ENCODE measurements at regions not wholly inside any gene's neighbourhood (a gene's known extent, or its start where the extent isn't known, plus 50 kb on each side); places are given as distances from the start of the nearest gene placed in this dataset.

DNA sequence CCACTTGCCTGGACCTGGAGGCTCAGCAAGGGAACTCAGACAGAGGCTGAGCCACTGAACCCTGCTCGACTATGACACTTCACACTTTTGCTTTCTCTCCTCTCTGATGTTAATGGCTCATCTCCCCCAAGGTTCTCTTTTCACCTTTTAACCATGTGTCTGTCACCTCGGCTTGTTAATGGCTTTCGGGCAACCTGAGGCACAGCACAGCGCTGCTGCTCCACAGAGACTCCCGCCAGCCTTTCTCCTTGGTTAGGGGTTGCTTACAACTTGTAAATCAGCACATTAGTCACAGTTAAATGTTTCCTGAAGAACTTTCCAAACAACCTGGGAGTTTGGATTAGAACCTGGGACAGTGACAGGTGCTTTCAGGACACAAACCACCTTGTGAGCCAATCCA is 136.2 kb upstream of the TBX20 start:
- H3K9me3 Mint-ChIP-seq: no peaks in the 10 kb centered on the region
- H3K9me3 ChIP-seq: no peaks in the 10 kb centered on the region
- no peaks in the 10 kb centered on the region for H3K4me1 ChIP-seq (ENCODE audit: control insufficient read depth in 1 of 2, extremely low read depth in 1 of 2, insufficient read depth in 2 of 2, low read length in 2 of 2)
- H3K27ac Mint-ChIP-seq: no peak overlapping the region
- ChIA-PET CTCF (no interaction called here), POLR2A (interaction anchor here in 1 of 2 donors (0.6 kb wide), 1 partner anchor 49 kb away, joined by 3 read pairs; no protein-coding TSS in a partner anchor)
- DNase-seq (no peak), ATAC-seq (replicated peaks in 1 of 4) (no peak)
- no peak overlapping the region for H3K4me3 ChIP-seq (ENCODE audit: control insufficient read depth in 1 of 2, extremely low read depth in 1 of 2, low read length in 1 of 2)
- no peaks in the 10 kb centered on the region for H3K4me1 Mint-ChIP-seq
- peaks cover 0 to 14% of the 10 kb centered on the region in 2 experiments for H3K27me3 ChIP-seq (replicated peaks in 1 of 2; ENCODE audit: control insufficient read depth in 2 of 2, extremely low read depth in 1 of 2, insufficient read depth in 2 of 2, low read length in 1 of 2)
- no peak overlapping the region for H3K4me3 Mint-ChIP-seq
- WGBS (ENCODE audit: insufficient coverage): 29% methylated on average over 1 of the region's 5 CpGs
- H3K27me3 Mint-ChIP-seq: peaks cover 4 to 19% of the 10 kb centered on the region in 2 donors
- no peaks in the 10 kb centered on the region for H3K36me3 ChIP-seq (ENCODE audit: control insufficient read depth in 2 of 2, extremely low read depth in 1 of 2, insufficient read depth in 1 of 2, low read length in 1 of 2)
- no peak overlapping the region for H3K27ac ChIP-seq (ENCODE audit: low read length)
- H3K36me3 Mint-ChIP-seq: no peaks in the 10 kb centered on the region

DNA sequence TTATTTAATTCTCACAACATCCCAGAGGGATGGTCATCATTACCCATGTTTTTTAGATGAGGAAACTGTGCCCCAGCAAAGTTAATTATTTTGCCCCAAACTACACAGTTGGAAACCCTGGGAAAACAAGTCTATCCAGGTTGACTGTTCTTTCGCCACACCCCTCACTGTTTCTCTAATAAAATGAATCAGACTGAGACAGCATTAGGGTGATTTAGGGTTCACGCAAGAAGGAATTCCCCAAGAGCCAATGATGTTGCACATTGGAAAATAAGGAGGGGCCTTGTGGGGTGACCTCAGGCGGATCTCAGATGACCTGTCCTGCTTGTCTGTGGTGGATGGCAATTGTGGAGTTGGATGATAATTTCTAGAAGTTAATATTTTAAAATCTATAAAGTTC is 135.7 kb upstream of the TBX20 start:
- H3K4me1 ChIP-seq (ENCODE audit: control insufficient read depth in 1 of 2, extremely low read depth in 1 of 2, insufficient read depth in 2 of 2, low read length in 2 of 2): no peaks in the 10 kb centered on the region
- Mint-ChIP-seq H3K9me3 (no peaks in the 10 kb centered on the region), H3K27ac (no peak overlapping the region), H3K27me3 (peaks cover 4 to 17% of the 10 kb centered on the region in 2 donors), H3K36me3 (no peaks in the 10 kb centered on the region), H3K4me1 (no peaks in the 10 kb centered on the region), H3K4me3 (no peak overlapping the region)
- ChIA-PET POLR2A (no interaction called here), CTCF (no interaction called here)
- no peaks in the 10 kb centered on the region for H3K36me3 ChIP-seq (ENCODE audit: control insufficient read depth in 2 of 2, extremely low read depth in 1 of 2, insufficient read depth in 1 of 2, low read length in 1 of 2)
- peaks cover 0 to 14% of the 10 kb centered on the region in 2 experiments for H3K27me3 ChIP-seq (replicated peaks in 1 of 2; ENCODE audit: control insufficient read depth in 2 of 2, extremely low read depth in 1 of 2, insufficient read depth in 2 of 2, low read length in 1 of 2)
- no peak overlapping the region for H3K27ac ChIP-seq (ENCODE audit: low read length)
- WGBS (ENCODE audit: insufficient coverage): no CpG with 5 or more reads among the region's 3 CpGs
- no peaks in the 10 kb centered on the region for H3K9me3 ChIP-seq
- DNase-seq: no peak
- ATAC-seq (replicated peaks in 1 of 4): no peak
- H3K4me3 ChIP-seq (ENCODE audit: control insufficient read depth in 1 of 2, extremely low read depth in 1 of 2, low read length in 1 of 2): no peak overlapping the region

DNA sequence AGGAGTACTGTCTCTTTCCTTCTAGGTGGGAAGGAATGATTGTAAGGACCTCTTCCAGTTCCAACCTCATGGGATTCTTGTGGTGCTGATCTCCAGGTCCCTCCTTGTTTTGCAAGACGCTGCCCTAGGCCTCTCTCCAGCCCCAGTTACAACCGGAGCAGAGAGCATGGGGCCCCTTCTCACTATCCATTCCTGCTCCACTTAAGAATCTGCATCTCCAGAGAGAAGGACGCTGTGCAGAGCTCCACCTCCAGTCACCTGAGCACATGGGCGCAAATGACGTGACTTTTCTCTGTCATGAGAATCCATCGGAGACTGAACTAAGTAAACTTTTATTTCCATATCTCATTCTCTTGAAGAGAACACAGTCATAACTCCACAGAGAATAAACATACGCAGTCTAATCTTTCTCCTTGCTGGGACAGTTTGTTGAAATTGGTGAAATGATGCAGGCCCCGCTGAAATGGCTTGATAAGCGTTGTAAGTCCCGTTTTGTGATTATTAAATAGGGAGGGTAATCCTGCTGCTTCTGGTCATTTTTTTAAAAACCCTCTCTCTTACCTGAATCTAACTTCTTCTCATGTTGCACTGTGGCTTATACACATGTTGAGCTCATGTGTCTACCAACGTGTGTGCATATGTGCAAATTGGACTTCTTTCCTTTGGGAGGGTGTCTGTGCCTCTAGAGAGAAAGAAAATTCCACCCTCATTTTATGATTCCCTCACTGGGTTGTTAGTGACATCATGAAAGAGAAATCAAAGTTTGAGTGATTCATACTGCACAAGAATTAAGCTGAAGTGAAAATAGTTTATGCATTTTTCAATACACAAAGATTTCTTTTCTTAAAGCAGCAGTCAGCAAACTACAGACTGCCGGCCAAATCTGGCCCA is 133.2 kb upstream of the TBX20 start:
- 93% methylated on average over 3 of the region's 12 CpGs for WGBS (ENCODE audit: insufficient coverage)

DNA sequence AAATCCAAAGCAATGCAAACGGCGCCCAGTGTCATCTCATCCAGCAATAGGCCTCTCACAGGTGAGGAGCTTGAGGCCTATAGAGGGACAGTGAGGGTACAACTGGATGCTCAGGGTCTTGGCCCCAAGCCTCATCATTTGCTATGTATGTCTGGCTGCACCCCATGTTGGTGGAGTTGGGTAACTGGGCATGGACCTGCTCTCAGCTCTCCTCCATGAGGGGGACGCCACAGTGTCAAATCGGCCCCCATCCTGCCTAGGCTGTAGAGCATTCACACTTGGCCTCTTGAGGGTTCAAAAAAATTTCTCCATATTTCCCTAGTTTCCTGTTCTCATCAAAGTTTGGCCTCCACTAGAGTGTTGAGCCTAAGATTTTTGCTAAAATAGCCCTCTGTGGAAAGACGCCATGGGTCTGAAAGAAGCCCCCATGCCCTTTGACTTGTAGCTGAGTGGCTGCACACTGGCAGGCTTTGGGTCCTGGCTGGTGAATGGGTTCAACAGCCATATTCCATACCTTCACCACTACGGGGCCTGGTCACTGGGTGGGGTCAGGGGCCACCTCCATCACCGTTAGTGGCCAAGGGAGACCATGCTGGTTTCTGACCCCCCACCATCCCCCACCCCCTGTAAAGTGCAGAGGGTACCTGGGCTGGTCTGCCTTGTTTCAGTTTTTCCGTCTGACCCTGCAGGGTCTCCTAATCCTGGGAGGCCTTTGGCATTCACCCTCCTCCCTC is 132.3 kb upstream of the TBX20 start:
- 89% methylated on average over 6 of the region's 8 CpGs for WGBS (ENCODE audit: insufficient coverage)
- CTCF ChIA-PET: no interaction called here
- no peak overlapping the region for H3K4me3 Mint-ChIP-seq

More for the DNA sequence above, 133.2 kb upstream of the TBX20 start:
- Mint-ChIP-seq H3K27ac (no peak overlapping the region), H3K4me3 (no peak overlapping the region), H3K27me3 (peaks cover 4 to 23% of the 10 kb centered on the region in 2 donors), H3K4me1 (no peaks in the 10 kb centered on the region), H3K9me3 (no peaks in the 10 kb centered on the region), H3K36me3 (no peaks in the 10 kb centered on the region)
- Histone ChIP-seq H3K4me3 (ENCODE audit: control insufficient read depth in 1 of 2, extremely low read depth in 1 of 2, low read length in 1 of 2) (no peak overlapping the region), H3K27ac (ENCODE audit: low read length) (no peak overlapping the region), H3K9me3 (no peaks in the 10 kb centered on the region), H3K27me3 (replicated peaks in 1 of 2; ENCODE audit: control insufficient read depth in 2 of 2, extremely low read depth in 1 of 2, insufficient read depth in 2 of 2, low read length in 1 of 2) (peaks cover 0 to 14% of the 10 kb centered on the region in 2 experiments), H3K4me1 (ENCODE audit: control insufficient read depth in 1 of 2, extremely low read depth in 1 of 2, insufficient read depth in 2 of 2, low read length in 2 of 2) (no peaks in the 10 kb centered on the region), H3K36me3 (ENCODE audit: control insufficient read depth in 2 of 2, extremely low read depth in 1 of 2, insufficient read depth in 1 of 2, low read length in 1 of 2) (no peaks in the 10 kb centered on the region)
- ChIA-PET POLR2A (no interaction called here), CTCF (no interaction called here)
- no peak for ATAC-seq (replicated peaks in 1 of 4)
- DNase-seq: no peak

GRCh38 chr7:35384761-35385700 is 131.1 kb upstream of the TBX20 start:
- no peaks in the 10 kb centered on the region for H3K9me3 Mint-ChIP-seq
- H3K27me3 ChIP-seq (replicated peaks in 1 of 2; ENCODE audit: control insufficient read depth in 2 of 2, extremely low read depth in 1 of 2, insufficient read depth in 2 of 2, low read length in 1 of 2): peaks cover 0 to 10% of the 10 kb centered on the region in 2 experiments
- H3K36me3 ChIP-seq (ENCODE audit: control insufficient read depth in 2 of 2, extremely low read depth in 1 of 2, insufficient read depth in 1 of 2, low read length in 1 of 2): no peaks in the 10 kb centered on the region
- no peaks in the 10 kb centered on the region for H3K4me1 ChIP-seq (ENCODE audit: control insufficient read depth in 1 of 2, extremely low read depth in 1 of 2, insufficient read depth in 2 of 2, low read length in 2 of 2)
- ChIA-PET POLR2A (no interaction called here), CTCF (interaction anchor here in 1 of 2 donors (0.7 kb wide), 1 partner anchor 749 kb away, joined by 4 read pairs; no protein-coding TSS in a partner anchor)
- no peaks in the 10 kb centered on the region for H3K4me1 Mint-ChIP-seq
- ATAC-seq (replicated peaks in 1 of 4) (no peak), DNase-seq (no peak)
- peaks cover 0 to 19% of the 10 kb centered on the region in 2 donors for H3K27me3 Mint-ChIP-seq
- H3K27ac Mint-ChIP-seq: no peak overlapping the region
- H3K4me3 ChIP-seq (ENCODE audit: control insufficient read depth in 1 of 2, extremely low read depth in 1 of 2, low read length in 1 of 2): no peak overlapping the region
- WGBS (ENCODE audit: insufficient coverage): 72% methylated on average over 6 of the region's 10 CpGs
- no peaks in the 10 kb centered on the region for H3K36me3 Mint-ChIP-seq
- H3K4me3 Mint-ChIP-seq: no peak overlapping the region
- H3K9me3 ChIP-seq: no peaks in the 10 kb centered on the region
- H3K27ac ChIP-seq (ENCODE audit: low read length): no peak overlapping the region

More for the DNA sequence above, 132.3 kb upstream of the TBX20 start:
- no peaks in the 10 kb centered on the region for H3K9me3 Mint-ChIP-seq
- H3K4me1 Mint-ChIP-seq: no peaks in the 10 kb centered on the region
- H3K9me3 ChIP-seq: no peaks in the 10 kb centered on the region
- H3K4me3 ChIP-seq (ENCODE audit: control insufficient read depth in 1 of 2, extremely low read depth in 1 of 2, low read length in 1 of 2): no peak overlapping the region
- POLR2A ChIA-PET: no interaction called here
- DNase-seq (no peak), ATAC-seq (replicated peaks in 1 of 4) (no peak)
- H3K27ac ChIP-seq (ENCODE audit: low read length): no peak overlapping the region
- H3K36me3 Mint-ChIP-seq: no peaks in the 10 kb centered on the region
- peaks cover 4 to 23% of the 10 kb centered on the region in 2 donors for H3K27me3 Mint-ChIP-seq
- peaks cover 0 to 14% of the 10 kb centered on the region in 2 experiments for H3K27me3 ChIP-seq (replicated peaks in 1 of 2; ENCODE audit: control insufficient read depth in 2 of 2, extremely low read depth in 1 of 2, insufficient read depth in 2 of 2, low read length in 1 of 2)
- H3K4me1 ChIP-seq (ENCODE audit: control insufficient read depth in 1 of 2, extremely low read depth in 1 of 2, insufficient read depth in 2 of 2, low read length in 2 of 2): no peaks in the 10 kb centered on the region
- H3K27ac Mint-ChIP-seq: no peak overlapping the region
- H3K36me3 ChIP-seq (ENCODE audit: control insufficient read depth in 2 of 2, extremely low read depth in 1 of 2, insufficient read depth in 1 of 2, low read length in 1 of 2): no peaks in the 10 kb centered on the region

DNA sequence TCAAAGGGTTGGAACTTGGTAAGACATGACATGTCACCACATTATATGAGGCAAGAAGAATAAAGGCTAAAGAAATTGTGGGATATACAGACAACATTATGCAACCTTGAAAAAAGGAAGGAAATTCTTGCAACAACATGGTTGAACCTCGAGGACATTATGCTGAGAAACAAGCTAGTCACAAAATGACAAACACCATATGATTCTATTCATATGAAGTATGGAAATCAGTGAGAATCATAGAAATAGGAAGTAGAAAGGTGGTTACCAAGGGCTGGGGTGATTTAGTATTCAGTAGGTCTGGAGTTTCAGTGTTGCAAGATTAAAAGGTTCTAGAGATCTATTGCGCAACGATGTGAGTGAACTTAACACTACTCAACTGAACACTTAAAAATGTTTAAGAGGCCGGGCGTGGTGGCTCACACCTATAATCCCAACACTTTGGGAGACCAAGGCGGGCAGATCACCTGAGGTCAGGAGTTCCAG is 126.9 kb upstream of the TBX20 start:
- no peak overlapping the region for H3K4me3 Mint-ChIP-seq
- H3K9me3 ChIP-seq: no peaks in the 10 kb centered on the region
- DNase-seq: no peak
- ChIA-PET CTCF (no interaction called here), POLR2A (interaction anchor here in 1 of 2 donors (0.6 kb wide), 1 partner anchor 13 kb away, joined by 3 read pairs; no protein-coding TSS in a partner anchor)
- H3K27me3 Mint-ChIP-seq: peaks cover 2 to 25% of the 10 kb centered on the region in 2 donors
- ATAC-seq (replicated peaks in 1 of 4): no peak
- H3K36me3 Mint-ChIP-seq: no peaks in the 10 kb centered on the region
- no peak overlapping the region for H3K27ac Mint-ChIP-seq
- peaks cover 0 to 8% of the 10 kb centered on the region in 2 experiments for H3K27me3 ChIP-seq (replicated peaks in 1 of 2; ENCODE audit: control insufficient read depth in 2 of 2, extremely low read depth in 1 of 2, insufficient read depth in 2 of 2, low read length in 1 of 2)
- no peaks in the 10 kb centered on the region for H3K4me1 ChIP-seq (ENCODE audit: control insufficient read depth in 1 of 2, extremely low read depth in 1 of 2, insufficient read depth in 2 of 2, low read length in 2 of 2)
- H3K36me3 ChIP-seq (ENCODE audit: control insufficient read depth in 2 of 2, extremely low read depth in 1 of 2, insufficient read depth in 1 of 2, low read length in 1 of 2): no peaks in the 10 kb centered on the region
- WGBS (ENCODE audit: insufficient coverage): 80% methylated on average over 3 of the region's 6 CpGs
- H3K4me1 Mint-ChIP-seq: no peaks in the 10 kb centered on the region
- H3K4me3 ChIP-seq (ENCODE audit: control insufficient read depth in 1 of 2, extremely low read depth in 1 of 2, low read length in 1 of 2): no peak overlapping the region
- H3K9me3 Mint-ChIP-seq: no peaks in the 10 kb centered on the region
- no peak overlapping the region for H3K27ac ChIP-seq (ENCODE audit: low read length)

Data from T-cell (primary cell).